ENCODE measurements at regions not wholly inside any gene's neighbourhood (a gene's known extent, or its start where the extent isn't known, plus 50 kb on each side); places are given as distances from the start of the nearest gene placed in this dataset.

GRCh38 chr2:128745946-128746345 is 427.3 kb upstream of the HS6ST1 start:
- Histone ChIP-seq H3K4me1 (ENCODE audit: insufficient read depth, low read length) (no peaks in the 10 kb centered on the region), H3K27ac (ENCODE audit: low read depth in 1 of 2, low read length in 2 of 2) (no peak overlapping the region), H3K4me3 (ENCODE audit: low read length) (no peak overlapping the region), H3K9me3 (ENCODE audit: control insufficient read depth in 1 of 2, insufficient read depth in 1 of 2, low read length in 2 of 2) (peaks cover 0 to 4% of the 10 kb centered on the region in 2 experiments), H3K36me3 (ENCODE audit: insufficient read depth, low read length) (no peaks in the 10 kb centered on the region), H3K27me3 (ENCODE audit: control insufficient read depth in 1 of 2, insufficient read depth in 2 of 2, low read length in 2 of 2) (peaks cover 0 to 5% of the 10 kb centered on the region in 2 experiments)
- no peaks in the 10 kb centered on the region for H3K4me1 Mint-ChIP-seq (ENCODE audit: low read depth)
- H3K9me3 Mint-ChIP-seq, result no peaks in the 10 kb centered on the region
- no peak overlapping the region for H3K27ac Mint-ChIP-seq
- H3K27me3 Mint-ChIP-seq, result no peaks in the 10 kb centered on the region
- ATAC-seq (ENCODE audit: poor library complexity), result no peak
- ChIA-PET POLR2A (no interaction called here), CTCF (interaction anchor here (0.8 kb wide), 1 partner anchor 10 kb away, joined by 3 read pairs; no protein-coding TSS in a partner anchor)
- no peak for DNase-seq
- no peaks in the 10 kb centered on the region for H3K36me3 Mint-ChIP-seq (ENCODE audit: low read depth)
- intact Hi-C loops (cut with DNase I, micrococcal nuclease), result no loop called here
- TF ChIP-seq CTCF (IDR thresholded peaks at IDR 0.05), result no peak
- H3K4me3 Mint-ChIP-seq, result no peak overlapping the region

GRCh38 chr2:128746356-128746755 is 427.7 kb upstream of the HS6ST1 start:
- ChIA-PET CTCF (interaction anchor here (0.8 kb wide), 1 partner anchor 10 kb away, joined by 3 read pairs; no protein-coding TSS in a partner anchor), POLR2A (no interaction called here)
- intact Hi-C loops (cut with DNase I, micrococcal nuclease), result no loop called here
- Mint-ChIP-seq H3K4me3 (no peak overlapping the region), H3K9me3 (no peaks in the 10 kb centered on the region), H3K4me1 (ENCODE audit: low read depth) (no peaks in the 10 kb centered on the region), H3K27ac (no peak overlapping the region), H3K27me3 (no peaks in the 10 kb centered on the region), H3K36me3 (ENCODE audit: low read depth) (no peaks in the 10 kb centered on the region)
- ATAC-seq (ENCODE audit: poor library complexity) (no peak), DNase-seq (no peak)
- Histone ChIP-seq H3K4me1 (ENCODE audit: insufficient read depth, low read length) (no peaks in the 10 kb centered on the region), H3K36me3 (ENCODE audit: insufficient read depth, low read length) (no peaks in the 10 kb centered on the region), H3K9me3 (ENCODE audit: control insufficient read depth in 1 of 2, insufficient read depth in 1 of 2, low read length in 2 of 2) (peaks cover 0 to 4% of the 10 kb centered on the region in 2 experiments), H3K27me3 (ENCODE audit: control insufficient read depth in 1 of 2, insufficient read depth in 2 of 2, low read length in 2 of 2) (peaks cover 0 to 5% of the 10 kb centered on the region in 2 experiments), H3K4me3 (ENCODE audit: low read length) (no peak overlapping the region), H3K27ac (ENCODE audit: low read depth in 1 of 2, low read length in 2 of 2) (no peak overlapping the region)
- no peak for TF ChIP-seq CTCF (IDR thresholded peaks at IDR 0.05)

GRCh38 chr2:128748336-128748735 is 429.7 kb upstream of the HS6ST1 start:
- Mint-ChIP-seq H3K27me3 (no peaks in the 10 kb centered on the region), H3K27ac (no peak overlapping the region), H3K9me3 (no peaks in the 10 kb centered on the region), H3K4me1 (ENCODE audit: low read depth) (no peaks in the 10 kb centered on the region), H3K36me3 (ENCODE audit: low read depth) (no peaks in the 10 kb centered on the region), H3K4me3 (no peak overlapping the region)
- Histone ChIP-seq H3K27me3 (ENCODE audit: control insufficient read depth in 1 of 2, insufficient read depth in 2 of 2, low read length in 2 of 2) (peaks cover 0 to 5% of the 10 kb centered on the region in 2 experiments), H3K4me3 (ENCODE audit: low read length) (no peak overlapping the region), H3K4me1 (ENCODE audit: insufficient read depth, low read length) (no peaks in the 10 kb centered on the region), H3K27ac (ENCODE audit: low read depth in 1 of 2, low read length in 2 of 2) (no peak overlapping the region), H3K9me3 (ENCODE audit: control insufficient read depth in 1 of 2, insufficient read depth in 1 of 2, low read length in 2 of 2) (peaks cover 0 to 4% of the 10 kb centered on the region in 2 experiments), H3K36me3 (ENCODE audit: insufficient read depth, low read length) (no peaks in the 10 kb centered on the region)
- intact Hi-C loops (cut with DNase I, micrococcal nuclease), result no loop called here
- no peak for TF ChIP-seq CTCF (IDR thresholded peaks at IDR 0.05)
- CTCF ChIA-PET, result no interaction called here
- POLR2A ChIA-PET, result no interaction called here
- ATAC-seq (ENCODE audit: poor library complexity) (no peak), DNase-seq (no peak)

Measured in CD4-positive, alpha-beta T cell (primary cell).